Natural killer cell (primary cell): ENCODE measurements at regions not wholly inside any gene's neighbourhood (a gene's known extent, or its start where the extent isn't known, plus 50 kb on each side); places are given as distances from the start of the nearest gene placed in this dataset.
"Not testable (repeated sequence)": the region's sequence is repeated elsewhere in the genome, so short reads cannot be mapped to it uniquely, and the experiment has no call there.

ENCODE experiments used
- ATAC-seq, 3 donors: fragments of 150-1000 bp in 2 of 3; fragments of 200-7000 bp in 1 of 3; cut with Tn5 transposase; 1 replicate in 1 of 3; 2 replicates in 2 of 3; pipeline ENCODE4 v1.10.0; 2021; ENCODE audit warnings: mild to moderate bottlenecking in 2 of 3, moderate library complexity in 2 of 3
- DNase-seq, 2 donors: peaks; one replicate each; pipeline versions ENCODE4 v3.0.0 to v3.0.0-alpha.2; 2013 to 2021; ENCODE audit warnings: mixed read lengths in 1 of 2
- H3K27ac ChIP-seq: one replicate; pipeline ENCODE4 v1.5.1; 2013; ENCODE audit warnings: mild to moderate bottlenecking, low read length
- H3K27me3 ChIP-seq: one replicate; pipeline ENCODE4 v1.6.1; 2013; ENCODE audit warnings: low read length; ENCODE audit not compliant: control insufficient read depth, insufficient read depth
- H3K36me3 ChIP-seq: one replicate; pipeline ENCODE4 v1.6.1; 2013; ENCODE audit warnings: low read length; ENCODE audit not compliant: control insufficient read depth, insufficient read depth
- H3K4me1 ChIP-seq: one replicate; pipeline ENCODE4 v1.6.1; 2013; ENCODE audit warnings: low read length; ENCODE audit not compliant: control insufficient read depth, insufficient read depth
- H3K4me3 ChIP-seq: one replicate; pipeline ENCODE4 v1.5.1; 2013; ENCODE audit warnings: low read length
- H3K9me3 ChIP-seq: one replicate; pipeline ENCODE4 v1.6.1; 2013; ENCODE audit warnings: low read length; ENCODE audit not compliant: control insufficient read depth, insufficient read depth
- H3K27ac Mint-ChIP-seq, 2 donors: one replicate each; pipeline ENCODE4 v1.8.0; 2022; ENCODE audit warnings: mild to moderate bottlenecking in 2 of 2, mixed read lengths in 2 of 2, moderate library complexity in 1 of 2
- H3K27me3 Mint-ChIP-seq, 2 donors: one replicate each; pipeline ENCODE4 v1.8.0; 2022; ENCODE audit warnings: low read depth in 2 of 2, mixed read lengths in 2 of 2
- H3K36me3 Mint-ChIP-seq: one replicate; pipeline ENCODE4 v1.8.0; 2022; ENCODE audit warnings: mixed read lengths
- H3K4me1 Mint-ChIP-seq, 2 donors: one replicate each; pipeline ENCODE4 v1.8.0; 2022; ENCODE audit warnings: mixed read lengths in 2 of 2
- H3K4me3 Mint-ChIP-seq: one replicate; pipeline ENCODE4 v1.8.0; 2022; ENCODE audit warnings: mild to moderate bottlenecking, moderate library complexity, mixed read lengths
- H3K9me3 Mint-ChIP-seq, 2 donors: one replicate each; pipeline ENCODE4 v1.8.0; 2022; ENCODE audit warnings: mixed read lengths in 2 of 2
- WGBS: methylation state at CpG from one replicate; pipeline ENCODE4 v1.1.7; 2013; ENCODE audit warnings: missing lambda C conversion rate; ENCODE audit not compliant: insufficient coverage; 5-methylcytosine and 5-hydroxymethylcytosine counted together
- intact Hi-C: fragments of 100-400 bp; cut with micrococcal nuclease; formaldehyde crosslinking; loops from one replicate; pipeline ENCODE4 v1.14.2; 2022
- TF ChIP-seq, protein P1 (sequence below): fragments of 200-600 bp; IDR thresholded peaks from one replicate; pipeline ENCODE4 v1.8.0; 2022; ENCODE audit warnings: antibody characterized with exemption

DNA sequence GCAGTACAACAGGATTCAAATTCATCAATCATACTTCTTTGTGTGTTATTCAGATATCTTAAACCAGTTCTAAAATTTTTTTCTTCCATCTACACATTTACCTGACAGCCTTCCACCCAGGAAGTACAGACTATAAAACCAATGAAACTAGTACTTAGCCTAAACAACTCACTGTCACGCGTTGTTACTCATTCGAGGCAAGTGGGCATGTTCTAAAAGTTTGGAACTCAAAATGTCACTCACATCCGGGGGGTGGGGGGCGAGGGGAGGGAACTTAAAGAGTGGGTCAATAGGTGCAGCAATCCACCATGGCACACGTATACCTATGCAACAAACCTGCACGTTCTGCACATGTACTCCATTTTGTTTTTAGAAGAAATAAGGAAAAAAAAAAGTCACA, 90.4 kb upstream of the PLEKHM1 start:
- no peak for DNase-seq
- H3K36me3 Mint-ChIP-seq, result no peaks in the 10 kb centered on the region
- no peaks in the 10 kb centered on the region for H3K27me3 Mint-ChIP-seq
- H3K27me3 ChIP-seq, result no peaks in the 10 kb centered on the region
- no peak for ATAC-seq
- H3K36me3 ChIP-seq, result no peaks in the 10 kb centered on the region
- H3K27ac ChIP-seq, result no peak overlapping the region
- TF ChIP-seq, protein P1, sequence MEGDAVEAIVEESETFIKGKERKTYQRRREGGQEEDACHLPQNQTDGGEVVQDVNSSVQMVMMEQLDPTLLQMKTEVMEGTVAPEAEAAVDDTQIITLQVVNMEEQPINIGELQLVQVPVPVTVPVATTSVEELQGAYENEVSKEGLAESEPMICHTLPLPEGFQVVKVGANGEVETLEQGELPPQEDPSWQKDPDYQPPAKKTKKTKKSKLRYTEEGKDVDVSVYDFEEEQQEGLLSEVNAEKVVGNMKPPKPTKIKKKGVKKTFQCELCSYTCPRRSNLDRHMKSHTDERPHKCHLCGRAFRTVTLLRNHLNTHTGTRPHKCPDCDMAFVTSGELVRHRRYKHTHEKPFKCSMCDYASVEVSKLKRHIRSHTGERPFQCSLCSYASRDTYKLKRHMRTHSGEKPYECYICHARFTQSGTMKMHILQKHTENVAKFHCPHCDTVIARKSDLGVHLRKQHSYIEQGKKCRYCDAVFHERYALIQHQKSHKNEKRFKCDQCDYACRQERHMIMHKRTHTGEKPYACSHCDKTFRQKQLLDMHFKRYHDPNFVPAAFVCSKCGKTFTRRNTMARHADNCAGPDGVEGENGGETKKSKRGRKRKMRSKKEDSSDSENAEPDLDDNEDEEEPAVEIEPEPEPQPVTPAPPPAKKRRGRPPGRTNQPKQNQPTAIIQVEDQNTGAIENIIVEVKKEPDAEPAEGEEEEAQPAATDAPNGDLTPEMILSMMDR, result no peak
- WGBS, result 90% methylated on average over 7 of the region's 7 CpGs
- H3K4me1 Mint-ChIP-seq, result peaks cover 26 to 28% of the 10 kb centered on the region in 2 donors
- peaks cover 3% of the 10 kb centered on the region for H3K4me1 ChIP-seq
- H3K9me3 ChIP-seq, result no peaks in the 10 kb centered on the region
- intact Hi-C loops, result no loop called here
- H3K4me3 Mint-ChIP-seq, result no peak overlapping the region
- no peaks in the 10 kb centered on the region for H3K9me3 Mint-ChIP-seq
- no peak overlapping the region for H3K4me3 ChIP-seq
- no peak overlapping the region for H3K27ac Mint-ChIP-seq

DNA sequence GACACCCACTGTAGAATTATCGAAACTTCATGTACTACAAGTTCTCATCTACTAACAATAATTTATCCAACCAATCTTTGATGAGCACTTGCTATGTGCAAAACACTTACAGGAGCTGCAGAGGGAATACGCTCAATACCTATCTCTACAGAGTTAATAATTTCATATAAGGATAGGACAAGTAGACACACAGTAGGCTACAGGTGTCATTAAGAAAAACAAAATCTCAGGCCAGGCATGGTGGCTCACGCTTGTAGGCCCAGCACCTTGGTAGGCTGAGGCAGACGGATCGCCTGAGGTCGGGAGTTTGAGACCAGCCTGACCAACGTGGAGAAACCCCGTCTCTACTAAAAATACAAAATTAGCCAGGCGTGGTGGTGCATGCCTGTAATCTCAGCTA, 91.3 kb upstream of the PLEKHM1 start:
- peaks cover 9% of the 10 kb centered on the region for H3K4me1 ChIP-seq
- TF ChIP-seq, protein P1, result no peak
- no peaks in the 10 kb centered on the region for H3K27me3 ChIP-seq
- Mint-ChIP-seq H3K4me3 (no peak overlapping the region), H3K36me3 (no peaks in the 10 kb centered on the region), H3K9me3 (no peaks in the 10 kb centered on the region), H3K27me3 (no peaks in the 10 kb centered on the region), H3K27ac (no peak overlapping the region), H3K4me1 (peaks cover 22 to 28% of the 10 kb centered on the region in 2 donors)
- no peak overlapping the region for H3K4me3 ChIP-seq
- intact Hi-C loops, result no loop called here
- H3K36me3 ChIP-seq, result no peaks in the 10 kb centered on the region
- no peak overlapping the region for H3K27ac ChIP-seq
- ATAC-seq, result no peak
- H3K9me3 ChIP-seq, result no peaks in the 10 kb centered on the region
- WGBS, result 97% methylated on average over 8 of the region's 9 CpGs
- DNase-seq, result no peak

DNA sequence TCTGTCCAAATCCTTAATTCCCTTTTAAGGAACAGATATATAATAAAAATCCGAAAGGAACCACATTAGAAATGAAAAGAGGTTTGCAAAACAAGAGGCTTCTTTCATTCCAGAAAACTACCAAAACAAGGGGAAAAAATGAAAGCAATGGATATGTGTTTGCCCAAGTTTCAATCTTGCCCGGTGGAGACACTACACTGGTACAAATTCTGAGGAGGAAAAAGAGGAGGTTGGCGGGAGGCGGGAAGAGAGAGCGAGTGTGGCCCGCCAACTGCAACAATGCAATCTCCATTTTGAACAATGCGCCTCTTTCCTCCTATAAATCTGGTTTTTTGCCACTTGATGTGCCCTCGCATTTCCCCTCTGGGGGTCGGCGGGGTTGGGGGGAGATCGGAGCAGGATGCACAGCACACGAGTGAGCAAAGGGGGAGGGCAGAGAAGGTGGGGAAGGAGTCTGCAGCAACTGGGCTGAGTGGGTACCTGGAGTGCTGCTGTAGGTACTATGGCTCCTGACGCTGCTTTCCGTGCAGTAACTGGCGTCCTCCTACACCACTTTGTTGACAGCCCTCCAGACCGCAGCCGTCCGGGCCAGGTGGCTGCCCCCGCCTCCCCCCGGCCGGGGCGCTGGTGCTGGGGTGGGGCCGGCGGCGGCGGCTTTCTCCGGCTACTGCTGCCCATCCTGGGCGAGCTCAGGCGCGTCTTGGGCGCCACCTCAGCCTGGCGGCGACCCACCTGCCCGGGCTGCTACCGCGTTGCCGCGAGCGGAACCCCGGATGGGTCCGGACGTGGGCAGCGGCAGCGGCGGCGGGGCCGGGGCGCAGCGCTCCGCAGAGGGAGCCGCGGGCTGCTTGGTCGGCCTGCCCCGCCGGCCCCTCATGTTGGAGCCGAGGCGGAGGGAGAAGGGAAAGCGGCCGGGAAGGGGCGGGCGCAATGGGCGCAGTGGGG, 93.8 kb upstream of the PLEKHM1 start:
- H3K27me3 ChIP-seq, result no peaks in the 10 kb centered on the region
- TF ChIP-seq, protein P1, result no peak
- Mint-ChIP-seq H3K36me3 (no peaks in the 10 kb centered on the region), H3K9me3 (no peaks in the 10 kb centered on the region), H3K4me3 (peak overlapping the region; percentile 97), H3K4me1 (peaks cover 22 to 25% of the 10 kb centered on the region in 2 donors), H3K27ac (peak overlapping the region; percentile 92 to 94), H3K27me3 (no peaks in the 10 kb centered on the region)
- H3K27ac ChIP-seq, result peak overlapping the region; percentile 85
- WGBS, result 0% methylated on average over 60 of the region's 62 CpGs
- peaks cover 10% of the 10 kb centered on the region for H3K4me1 ChIP-seq
- intact Hi-C loops, result no loop called here
- peak; percentile 44 to 68 (median 62) for ATAC-seq
- no peaks in the 10 kb centered on the region for H3K36me3 ChIP-seq
- H3K9me3 ChIP-seq, result no peaks in the 10 kb centered on the region
- peak overlapping the region; percentile 64 for H3K4me3 ChIP-seq
- peak; percentile 53 to 81 for DNase-seq

DNA sequence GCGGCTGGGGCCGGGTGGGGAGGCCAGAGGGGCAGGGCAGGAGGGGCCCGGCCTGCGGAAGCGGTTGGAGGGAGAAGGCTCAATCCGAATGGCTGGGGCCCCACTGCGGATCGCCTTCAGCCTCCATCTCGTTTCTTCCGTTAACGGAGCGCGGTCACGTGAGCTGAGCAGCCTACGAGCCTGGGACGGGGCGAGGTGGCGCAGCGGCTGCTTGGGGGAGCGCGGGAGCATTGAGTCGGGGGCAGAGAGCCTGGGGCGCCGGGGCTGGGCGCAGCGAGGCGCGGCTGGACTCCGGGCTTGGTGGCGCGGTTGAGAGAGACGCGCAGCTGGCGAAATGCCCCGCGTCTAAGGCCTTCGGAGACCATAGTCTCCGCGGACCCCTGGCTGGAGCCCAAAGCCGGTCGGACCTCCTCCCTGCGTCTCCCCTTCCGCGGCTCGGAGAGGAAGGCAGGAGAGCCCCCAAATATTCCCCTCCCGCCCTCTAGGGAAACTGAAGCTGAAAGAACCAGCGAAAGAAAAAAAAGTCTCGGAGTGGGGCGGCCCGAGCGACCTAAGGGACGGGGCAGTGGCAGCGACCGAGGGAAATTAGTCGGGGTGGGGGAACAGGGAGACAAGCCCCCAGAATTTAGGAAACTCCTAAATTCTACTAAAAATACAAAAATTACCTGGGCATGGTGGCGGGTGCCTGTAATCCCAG, 94.7 kb upstream of the PLEKHM1 start:
- H3K4me3 ChIP-seq, result peak overlapping the region; percentile 64
- under 1% methylated on average over 52 of the region's 56 CpGs for WGBS
- H3K9me3 Mint-ChIP-seq, H3K4me1 ChIP-seq, H3K36me3 Mint-ChIP-seq, H3K9me3 ChIP-seq, H3K27me3 Mint-ChIP-seq, intact Hi-C loops, H3K36me3 ChIP-seq, H3K27me3 ChIP-seq: not testable (repeated sequence)
- H3K4me1 Mint-ChIP-seq, result peaks cover 17 to 18% of the 10 kb centered on the region in 2 donors
- H3K27ac ChIP-seq, result peak overlapping the region; percentile 85
- DNase-seq (peak; percentile 75 to 90), ATAC-seq (peak; percentile 75 to 88 (median 81))
- peak overlapping the region; percentile 97 for H3K4me3 Mint-ChIP-seq
- peak overlapping the region; percentile 92 to 94 for H3K27ac Mint-ChIP-seq

DNA sequence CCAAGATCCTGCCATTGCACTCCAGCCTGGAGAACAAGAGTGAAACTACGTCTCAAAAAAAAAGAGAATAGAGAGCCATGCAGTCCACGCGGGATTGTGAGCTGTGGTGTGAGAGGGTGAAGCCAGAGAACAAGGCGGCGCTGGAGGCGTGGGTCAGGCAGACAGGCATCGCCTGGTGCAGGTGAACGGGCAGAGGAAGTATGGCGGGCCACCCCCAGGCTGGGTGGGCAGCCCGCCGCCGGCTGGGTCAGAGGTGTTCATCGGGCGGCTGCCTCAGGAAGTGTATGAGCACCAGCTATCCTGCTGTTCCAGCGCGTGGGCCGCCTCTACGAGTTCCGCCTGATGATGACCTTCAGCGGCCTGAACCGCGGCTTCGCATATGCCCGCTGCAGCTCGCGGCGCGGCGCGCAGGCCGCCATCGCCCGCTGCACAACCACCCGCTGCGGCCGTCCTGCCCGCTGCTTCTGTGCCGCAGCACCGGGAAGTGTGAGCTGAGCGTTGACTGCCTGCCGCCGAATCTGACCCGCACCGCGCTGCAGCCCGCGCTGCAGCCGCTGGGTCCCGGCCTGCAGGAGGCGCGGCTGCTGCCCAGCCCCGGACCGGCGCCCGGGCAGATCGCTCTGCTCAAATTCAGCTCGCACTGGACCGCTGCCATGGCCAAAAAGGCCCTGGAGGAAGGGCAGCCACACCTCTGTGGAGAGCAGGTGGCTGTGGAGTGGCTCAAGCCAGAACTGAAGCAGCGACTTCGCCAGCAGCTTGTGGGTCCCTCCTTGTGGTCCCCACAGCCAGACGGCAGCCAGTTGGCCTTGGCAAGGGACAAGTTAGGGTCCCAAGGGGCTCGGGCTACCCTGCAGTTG, 95.5 kb upstream of the PLEKHM1 start:
- H3K9me3 ChIP-seq, intact Hi-C loops, H3K27me3 ChIP-seq, H3K9me3 Mint-ChIP-seq, H3K36me3 Mint-ChIP-seq, H3K4me1 ChIP-seq, H3K36me3 ChIP-seq, H3K27me3 Mint-ChIP-seq: not testable (repeated sequence)
- ATAC-seq (peak; percentile 23 to 52 (median 34)), DNase-seq (peak; percentile 24 to 62)
- Mint-ChIP-seq H3K27ac (peak overlapping the region; percentile 92 to 94), H3K4me1 (peaks cover 17% of the 10 kb centered on the region in 2 donors), H3K4me3 (peak overlapping the region; percentile 97)
- Histone ChIP-seq H3K27ac (peak overlapping the region; percentile 85), H3K4me3 (peak overlapping the region; percentile 64)
- 3% methylated on average over 48 of the region's 62 CpGs for WGBS
